ENCODE measurements at regions not wholly inside any gene's neighbourhood (a gene's known extent, or its start where the extent isn't known, plus 50 kb on each side); places are given as distances from the start of the nearest gene placed in this dataset.

DNA sequence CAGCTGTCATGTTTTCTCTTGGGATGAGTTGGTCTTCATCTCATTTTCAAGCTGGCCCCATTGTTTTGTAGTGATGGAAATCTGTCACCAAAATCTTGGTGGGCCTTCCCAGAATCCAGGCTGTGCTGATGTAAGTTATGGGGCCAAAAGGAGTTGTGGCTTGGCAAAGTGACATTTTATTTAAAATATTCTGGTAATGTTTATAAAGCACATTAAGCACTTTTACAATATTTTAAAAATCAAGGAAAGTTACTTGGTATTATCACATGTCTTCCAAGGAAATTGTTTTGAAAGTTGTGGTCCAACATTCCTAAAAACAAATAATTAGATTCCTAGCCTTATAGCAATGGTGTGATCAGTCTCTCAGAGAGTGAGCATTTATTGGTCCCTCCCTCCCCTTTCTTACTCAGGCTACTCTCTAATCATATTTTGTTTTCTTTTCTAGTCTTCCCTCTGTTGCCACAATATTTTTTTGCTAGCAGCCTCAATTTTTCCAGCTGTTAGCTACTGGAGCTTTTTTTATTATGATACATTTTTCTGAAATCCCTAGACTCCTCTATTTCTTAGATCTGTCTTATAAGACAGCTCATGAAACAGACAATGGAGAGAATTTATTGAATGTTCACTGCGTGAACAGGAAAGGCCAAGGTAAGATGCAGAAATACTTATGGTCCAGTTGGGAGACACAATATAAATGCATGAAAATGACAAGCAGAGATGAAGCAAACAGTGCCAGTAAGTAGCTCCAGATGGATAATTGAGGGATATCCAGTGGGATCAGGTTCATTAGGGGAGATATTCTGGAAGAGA is 408.1 kb upstream of the ZNF608 start:
- no peak for TF ChIP-seq POLR2AphosphoS5 (IDR thresholded peaks at IDR 0.05)
- TF ChIP-seq EP300 (IDR thresholded peaks at IDR 0.05; ENCODE audit: low read depth): no peak
- TF ChIP-seq, protein P1, sequence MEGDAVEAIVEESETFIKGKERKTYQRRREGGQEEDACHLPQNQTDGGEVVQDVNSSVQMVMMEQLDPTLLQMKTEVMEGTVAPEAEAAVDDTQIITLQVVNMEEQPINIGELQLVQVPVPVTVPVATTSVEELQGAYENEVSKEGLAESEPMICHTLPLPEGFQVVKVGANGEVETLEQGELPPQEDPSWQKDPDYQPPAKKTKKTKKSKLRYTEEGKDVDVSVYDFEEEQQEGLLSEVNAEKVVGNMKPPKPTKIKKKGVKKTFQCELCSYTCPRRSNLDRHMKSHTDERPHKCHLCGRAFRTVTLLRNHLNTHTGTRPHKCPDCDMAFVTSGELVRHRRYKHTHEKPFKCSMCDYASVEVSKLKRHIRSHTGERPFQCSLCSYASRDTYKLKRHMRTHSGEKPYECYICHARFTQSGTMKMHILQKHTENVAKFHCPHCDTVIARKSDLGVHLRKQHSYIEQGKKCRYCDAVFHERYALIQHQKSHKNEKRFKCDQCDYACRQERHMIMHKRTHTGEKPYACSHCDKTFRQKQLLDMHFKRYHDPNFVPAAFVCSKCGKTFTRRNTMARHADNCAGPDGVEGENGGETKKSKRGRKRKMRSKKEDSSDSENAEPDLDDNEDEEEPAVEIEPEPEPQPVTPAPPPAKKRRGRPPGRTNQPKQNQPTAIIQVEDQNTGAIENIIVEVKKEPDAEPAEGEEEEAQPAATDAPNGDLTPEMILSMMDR (IDR thresholded peaks at IDR 0.05): no peak
- TF ChIP-seq POLR2A (IDR thresholded peaks at IDR 0.05): no peak
